Liver (tissue), 8 donors: ENCODE measurements at regions not wholly inside any gene's neighbourhood (a gene's known extent, or its start where the extent isn't known, plus 50 kb on each side); places are given as distances from the start of the nearest gene placed in this dataset.

Experiments
- DNase-seq: peaks from one replicate; pipeline ENCODE4 v3.0.0-alpha.2; 2017; ENCODE audit warnings: low spot score
- H3K27ac ChIP-seq, 2 donors: one replicate each; pipeline ENCODE4 v1.7.0; 2013; ENCODE audit warnings: inconsistent platforms in 2 of 2, low read length in 2 of 2, control low read depth in 1 of 2, low read depth in 1 of 2, mild to moderate bottlenecking in 1 of 2
- H3K27me3 ChIP-seq, 4 donors: one replicate each; pipeline versions ENCODE4 v1.6.1 to v1.7.0; 2013; ENCODE audit warnings: low read length in 3 of 4, inconsistent platforms in 1 of 4, mild to moderate bottlenecking in 1 of 4, moderate library complexity in 1 of 4; ENCODE audit not compliant: control insufficient read depth in 4 of 4, insufficient read depth in 4 of 4
- H3K36me3 ChIP-seq, 4 donors: one replicate each; pipeline versions ENCODE4 v1.6.1 to v1.7.0; 2013; ENCODE audit warnings: low read length in 3 of 4, mild to moderate bottlenecking in 3 of 4, low read depth in 1 of 4, moderate library complexity in 1 of 4; ENCODE audit not compliant: control insufficient read depth in 4 of 4, insufficient read depth in 3 of 4
- H3K4me1 ChIP-seq, 4 donors: one replicate each; pipeline versions ENCODE4 v1.6.1 to v1.7.0; 2013; ENCODE audit warnings: low read length in 3 of 4, mild to moderate bottlenecking in 3 of 4, moderate library complexity in 1 of 4; ENCODE audit not compliant: control insufficient read depth in 4 of 4, insufficient read depth in 4 of 4
- H3K4me3 ChIP-seq, 3 donors: one replicate each; pipeline versions ENCODE4 v1.6.1 to v1.7.0; 2013; ENCODE audit warnings: low read length in 3 of 3, control low read depth in 1 of 3, low read depth in 1 of 3, mild to moderate bottlenecking in 1 of 3
- H3K9ac ChIP-seq, 2 donors: one replicate each; pipeline ENCODE4 v1.7.0; 2013; ENCODE audit warnings: low read length in 2 of 2, mild to moderate bottlenecking in 2 of 2, moderate library complexity in 2 of 2, control low read depth in 1 of 2, low read depth in 1 of 2
- H3K9me3 ChIP-seq, 4 donors: one replicate each; pipeline versions ENCODE4 v1.6.1 to v1.7.0; 2013; ENCODE audit warnings: low read length in 3 of 4; ENCODE audit not compliant: control insufficient read depth in 4 of 4
- EGR1 ChIP-seq, 2 donors: IDR thresholded peaks; 2 replicates each; pipeline ENCODE4 v1.6.1; 2016 to 2018; ENCODE audit warnings: antibody characterized with exemption in 2 of 2, low read depth in 2 of 2
- FOXA1 ChIP-seq: IDR thresholded peaks from 2 replicates; pipeline ENCODE4 v1.6.1; 2016; ENCODE audit warnings: antibody characterized with exemption
- FOXA2 ChIP-seq: IDR thresholded peaks from 2 replicates; pipeline ENCODE4 v1.6.1; 2016; ENCODE audit warnings: antibody characterized with exemption
- GABPA ChIP-seq, 2 donors: IDR thresholded peaks in 1 of 2; conservative IDR thresholded peaks in 1 of 2; 2 replicates each; pipeline ENCODE4 v1.6.1; 2016; ENCODE audit warnings: antibody characterized with exemption in 2 of 2, mild to moderate bottlenecking in 1 of 2, moderate library complexity in 1 of 2
- HNF4A ChIP-seq, 2 donors: conservative IDR thresholded peaks; 2 replicates each; pipeline ENCODE4 v1.6.1; 2016; ENCODE audit warnings: antibody characterized with exemption in 2 of 2, mild to moderate bottlenecking in 2 of 2
- HNF4G ChIP-seq: IDR thresholded peaks from 2 replicates; pipeline ENCODE4 v1.6.1; 2016; ENCODE audit warnings: antibody characterized with exemption
- JUND ChIP-seq, 2 donors: IDR thresholded peaks; 2 replicates each; pipeline ENCODE4 v1.6.1; 2016; ENCODE audit warnings: antibody characterized with exemption in 2 of 2
- NR2F2 ChIP-seq: IDR thresholded peaks from 2 replicates; pipeline ENCODE4 v1.6.1; 2016; ENCODE audit warnings: antibody characterized with exemption
- RAD21 ChIP-seq, 2 donors: IDR thresholded peaks; 2 replicates each; pipeline ENCODE4 v1.6.1; 2016; ENCODE audit warnings: antibody characterized with exemption in 2 of 2, mild to moderate bottlenecking in 2 of 2
- RXRA ChIP-seq, 2 donors: IDR thresholded peaks; 2 replicates each; pipeline ENCODE4 v1.6.1; 2017 to 2018; ENCODE audit warnings: antibody characterized with exemption in 2 of 2, mild to moderate bottlenecking in 1 of 2
- SP1 ChIP-seq: IDR thresholded peaks from 2 replicates; pipeline ENCODE4 v1.6.1; 2018; ENCODE audit warnings: antibody characterized with exemption, mild to moderate bottlenecking
- TAF1 ChIP-seq: conservative IDR thresholded peaks from 2 replicates; pipeline ENCODE4 v1.6.1; 2016; ENCODE audit warnings: antibody characterized with exemption, mild to moderate bottlenecking
- YY1 ChIP-seq: IDR thresholded peaks from 2 replicates; pipeline ENCODE4 v1.6.1; 2016; ENCODE audit warnings: antibody characterized with exemption, mild to moderate bottlenecking
- WGBS: extraction: QIAGEN DNeasy Blood & Tissue Kit; methylation state at CpG from one replicate; pipeline ENCODE4 v1.1.7; 2013; 5-methylcytosine and 5-hydroxymethylcytosine counted together
- TF ChIP-seq, protein P1 (sequence below): fragments of 150-350 bp; IDR thresholded peaks from 2 replicates; pipeline ENCODE4 v1.5.1; 2017; ENCODE audit warnings: improper control_type of control experiment, low read depth, low read length; ENCODE audit not compliant: missing input control
- TF ChIP-seq, protein P2 (sequence below): IDR thresholded peaks from 2 replicates; pipeline ENCODE4 v1.6.1; 2016; ENCODE audit warnings: antibody characterized with exemption
- TF ChIP-seq, protein P3 (sequence below): IDR thresholded peaks from 2 replicates; pipeline ENCODE4 v1.6.1; 2016; ENCODE audit warnings: antibody characterized with exemption
- TF ChIP-seq, protein P4 (sequence below): IDR thresholded peaks from 2 replicates; pipeline ENCODE4 v1.6.1; 2016; ENCODE audit warnings: antibody characterized with exemption, mild to moderate bottlenecking
- TF ChIP-seq, protein P5 (sequence below): IDR thresholded peaks from 2 replicates; pipeline ENCODE4 v1.6.1; 2016; ENCODE audit warnings: antibody characterized with exemption
- donor health status: healthy.
- donor health status: healthy.
- donor health status: healthy.
- donor health status: healthy.
- donor health status: healthy.

DNA sequence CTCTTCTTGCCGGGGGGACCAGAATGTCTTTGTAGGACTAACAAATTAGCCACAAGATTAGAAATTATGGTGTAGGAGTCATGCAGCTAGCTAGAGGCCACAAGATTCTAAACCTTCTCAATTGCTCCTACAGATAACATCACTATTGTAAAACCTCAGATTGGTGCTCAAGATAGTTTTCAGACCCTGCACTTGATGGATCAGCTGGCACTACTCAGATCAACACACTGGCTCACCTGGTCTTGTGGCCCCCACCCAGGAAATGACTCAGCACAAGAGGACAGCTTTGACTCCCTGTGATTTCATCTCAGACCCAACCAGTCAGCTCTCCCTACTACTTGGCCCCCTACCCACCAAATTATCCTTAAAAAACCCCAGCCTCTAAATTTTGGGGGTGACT is 124.1 kb upstream of the RASGRP1 start:
- TF ChIP-seq RAD21 (IDR thresholded peaks at IDR 0.05) = no peak
- no peak for TF ChIP-seq RXRA (IDR thresholded peaks at IDR 0.05)
- no peak for TF ChIP-seq SP1
- no peak for TF ChIP-seq FOXA1
- TF ChIP-seq, protein P1, sequence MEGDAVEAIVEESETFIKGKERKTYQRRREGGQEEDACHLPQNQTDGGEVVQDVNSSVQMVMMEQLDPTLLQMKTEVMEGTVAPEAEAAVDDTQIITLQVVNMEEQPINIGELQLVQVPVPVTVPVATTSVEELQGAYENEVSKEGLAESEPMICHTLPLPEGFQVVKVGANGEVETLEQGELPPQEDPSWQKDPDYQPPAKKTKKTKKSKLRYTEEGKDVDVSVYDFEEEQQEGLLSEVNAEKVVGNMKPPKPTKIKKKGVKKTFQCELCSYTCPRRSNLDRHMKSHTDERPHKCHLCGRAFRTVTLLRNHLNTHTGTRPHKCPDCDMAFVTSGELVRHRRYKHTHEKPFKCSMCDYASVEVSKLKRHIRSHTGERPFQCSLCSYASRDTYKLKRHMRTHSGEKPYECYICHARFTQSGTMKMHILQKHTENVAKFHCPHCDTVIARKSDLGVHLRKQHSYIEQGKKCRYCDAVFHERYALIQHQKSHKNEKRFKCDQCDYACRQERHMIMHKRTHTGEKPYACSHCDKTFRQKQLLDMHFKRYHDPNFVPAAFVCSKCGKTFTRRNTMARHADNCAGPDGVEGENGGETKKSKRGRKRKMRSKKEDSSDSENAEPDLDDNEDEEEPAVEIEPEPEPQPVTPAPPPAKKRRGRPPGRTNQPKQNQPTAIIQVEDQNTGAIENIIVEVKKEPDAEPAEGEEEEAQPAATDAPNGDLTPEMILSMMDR = no peak
- no peak for TF ChIP-seq NR2F2
- TF ChIP-seq HNF4A (conservative IDR thresholded peaks at IDR 0.05) = no peak
- TF ChIP-seq FOXA2 = no peak
- no peak for TF ChIP-seq GABPA (IDR thresholded peaks at IDR 0.05 in 1 of 2, conservative IDR thresholded peaks at IDR 0.05 in 1 of 2)
- no peak for TF ChIP-seq JUND (IDR thresholded peaks at IDR 0.05)
- TF ChIP-seq EGR1 (IDR thresholded peaks at IDR 0.05; ENCODE audit: low read depth in 2 of 2) = no peak
- TF ChIP-seq, protein P2, sequence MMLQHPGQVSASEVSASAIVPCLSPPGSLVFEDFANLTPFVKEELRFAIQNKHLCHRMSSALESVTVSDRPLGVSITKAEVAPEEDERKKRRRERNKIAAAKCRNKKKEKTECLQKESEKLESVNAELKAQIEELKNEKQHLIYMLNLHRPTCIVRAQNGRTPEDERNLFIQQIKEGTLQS = no peak
- TF ChIP-seq TAF1 = no peak
- TF ChIP-seq, protein P3, sequence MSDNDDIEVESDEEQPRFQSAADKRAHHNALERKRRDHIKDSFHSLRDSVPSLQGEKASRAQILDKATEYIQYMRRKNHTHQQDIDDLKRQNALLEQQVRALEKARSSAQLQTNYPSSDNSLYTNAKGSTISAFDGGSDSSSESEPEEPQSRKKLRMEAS = no peak
- TF ChIP-seq YY1 = no peak
- TF ChIP-seq, protein P4, sequence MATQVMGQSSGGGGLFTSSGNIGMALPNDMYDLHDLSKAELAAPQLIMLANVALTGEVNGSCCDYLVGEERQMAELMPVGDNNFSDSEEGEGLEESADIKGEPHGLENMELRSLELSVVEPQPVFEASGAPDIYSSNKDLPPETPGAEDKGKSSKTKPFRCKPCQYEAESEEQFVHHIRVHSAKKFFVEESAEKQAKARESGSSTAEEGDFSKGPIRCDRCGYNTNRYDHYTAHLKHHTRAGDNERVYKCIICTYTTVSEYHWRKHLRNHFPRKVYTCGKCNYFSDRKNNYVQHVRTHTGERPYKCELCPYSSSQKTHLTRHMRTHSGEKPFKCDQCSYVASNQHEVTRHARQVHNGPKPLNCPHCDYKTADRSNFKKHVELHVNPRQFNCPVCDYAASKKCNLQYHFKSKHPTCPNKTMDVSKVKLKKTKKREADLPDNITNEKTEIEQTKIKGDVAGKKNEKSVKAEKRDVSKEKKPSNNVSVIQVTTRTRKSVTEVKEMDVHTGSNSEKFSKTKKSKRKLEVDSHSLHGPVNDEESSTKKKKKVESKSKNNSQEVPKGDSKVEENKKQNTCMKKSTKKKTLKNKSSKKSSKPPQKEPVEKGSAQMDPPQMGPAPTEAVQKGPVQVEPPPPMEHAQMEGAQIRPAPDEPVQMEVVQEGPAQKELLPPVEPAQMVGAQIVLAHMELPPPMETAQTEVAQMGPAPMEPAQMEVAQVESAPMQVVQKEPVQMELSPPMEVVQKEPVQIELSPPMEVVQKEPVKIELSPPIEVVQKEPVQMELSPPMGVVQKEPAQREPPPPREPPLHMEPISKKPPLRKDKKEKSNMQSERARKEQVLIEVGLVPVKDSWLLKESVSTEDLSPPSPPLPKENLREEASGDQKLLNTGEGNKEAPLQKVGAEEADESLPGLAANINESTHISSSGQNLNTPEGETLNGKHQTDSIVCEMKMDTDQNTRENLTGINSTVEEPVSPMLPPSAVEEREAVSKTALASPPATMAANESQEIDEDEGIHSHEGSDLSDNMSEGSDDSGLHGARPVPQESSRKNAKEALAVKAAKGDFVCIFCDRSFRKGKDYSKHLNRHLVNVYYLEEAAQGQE = no peak
- TF ChIP-seq, protein P5, sequence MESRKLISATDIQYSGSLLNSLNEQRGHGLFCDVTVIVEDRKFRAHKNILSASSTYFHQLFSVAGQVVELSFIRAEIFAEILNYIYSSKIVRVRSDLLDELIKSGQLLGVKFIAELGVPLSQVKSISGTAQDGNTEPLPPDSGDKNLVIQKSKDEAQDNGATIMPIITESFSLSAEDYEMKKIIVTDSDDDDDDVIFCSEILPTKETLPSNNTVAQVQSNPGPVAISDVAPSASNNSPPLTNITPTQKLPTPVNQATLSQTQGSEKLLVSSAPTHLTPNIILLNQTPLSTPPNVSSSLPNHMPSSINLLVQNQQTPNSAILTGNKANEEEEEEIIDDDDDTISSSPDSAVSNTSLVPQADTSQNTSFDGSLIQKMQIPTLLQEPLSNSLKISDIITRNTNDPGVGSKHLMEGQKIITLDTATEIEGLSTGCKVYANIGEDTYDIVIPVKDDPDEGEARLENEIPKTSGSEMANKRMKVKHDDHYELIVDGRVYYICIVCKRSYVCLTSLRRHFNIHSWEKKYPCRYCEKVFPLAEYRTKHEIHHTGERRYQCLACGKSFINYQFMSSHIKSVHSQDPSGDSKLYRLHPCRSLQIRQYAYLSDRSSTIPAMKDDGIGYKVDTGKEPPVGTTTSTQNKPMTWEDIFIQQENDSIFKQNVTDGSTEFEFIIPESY = no peak
- TF ChIP-seq HNF4G = no peak
- H3K27me3 ChIP-seq = no peaks in the 10 kb centered on the region
- H3K27ac ChIP-seq = no peak overlapping the region
- no peaks in the 10 kb centered on the region for H3K9me3 ChIP-seq
- WGBS = 74% methylated on average over 1 of the region's 1 CpG
- no peak for DNase-seq
- H3K4me3 ChIP-seq = no peak overlapping the region
- H3K36me3 ChIP-seq = no peaks in the 10 kb centered on the region
- H3K9ac ChIP-seq = no peak overlapping the region
- no peaks in the 10 kb centered on the region for H3K4me1 ChIP-seq

DNA sequence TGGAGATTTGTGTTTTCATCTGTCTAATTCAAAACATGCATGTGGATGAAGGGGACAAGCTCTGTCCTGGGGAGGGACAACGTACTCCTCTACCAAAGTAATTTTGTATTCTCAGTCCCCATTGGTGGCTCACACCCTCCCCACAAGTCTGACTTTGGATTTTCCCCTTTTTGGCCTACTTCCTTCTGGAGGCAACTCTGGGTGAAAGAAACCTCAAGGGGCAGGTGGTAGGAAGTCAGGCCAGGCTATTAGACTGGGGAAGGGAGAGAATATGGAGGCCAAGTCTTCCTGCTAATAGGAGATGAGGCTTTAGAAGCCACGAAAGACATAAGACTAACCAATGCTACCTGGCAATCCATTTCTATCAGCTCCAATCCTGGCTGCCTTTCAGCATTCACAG is 124.9 kb upstream of the RASGRP1 start:
- WGBS = 89% methylated on average over 2 of the region's 2 CpGs
- Histone ChIP-seq H3K36me3 (no peaks in the 10 kb centered on the region), H3K9ac (no peak overlapping the region), H3K27me3 (no peaks in the 10 kb centered on the region), H3K9me3 (no peaks in the 10 kb centered on the region), H3K27ac (no peak overlapping the region), H3K4me1 (no peaks in the 10 kb centered on the region), H3K4me3 (no peak overlapping the region)
- DNase-seq = no peak
- TF ChIP-seq RXRA (IDR thresholded peaks at IDR 0.05) (no peak), GABPA (IDR thresholded peaks at IDR 0.05 in 1 of 2, conservative IDR thresholded peaks at IDR 0.05 in 1 of 2) (no peak), NR2F2 (no peak), SP1 (no peak), YY1 (no peak), EGR1 (IDR thresholded peaks at IDR 0.05; ENCODE audit: low read depth in 2 of 2) (no peak), JUND (IDR thresholded peaks at IDR 0.05) (no peak), HNF4A (conservative IDR thresholded peaks at IDR 0.05) (no peak), HNF4G (no peak)
- TF ChIP-seq, protein P1 = no peak
- TF ChIP-seq, protein P3 = no peak
- TF ChIP-seq, protein P4 = no peak
